Non-pigmented ciliary epithelial cell (primary cell): ENCODE measurements at regions not wholly inside any gene's neighbourhood (a gene's known extent, or its start where the extent isn't known, plus 50 kb on each side); places are given as distances from the start of the nearest gene placed in this dataset.
"Not testable (repeated sequence)": the region's sequence is repeated elsewhere in the genome, so short reads cannot be mapped to it uniquely, and the experiment has no call there.

ENCODE experiments used
- DNase-seq: peaks from one replicate; pipeline ENCODE4 v3.0.0-alpha.2; 2010; ENCODE audit warnings: low read depth

- DNase-seq = no peak
These were observed 585.1 kb upstream of the NETO1 start for GRCh38 chr18:73452866-73453265.

GRCh38 chr18:73446502-73446901, 578.7 kb upstream of the NETO1 start:
- no peak for DNase-seq

DNA sequence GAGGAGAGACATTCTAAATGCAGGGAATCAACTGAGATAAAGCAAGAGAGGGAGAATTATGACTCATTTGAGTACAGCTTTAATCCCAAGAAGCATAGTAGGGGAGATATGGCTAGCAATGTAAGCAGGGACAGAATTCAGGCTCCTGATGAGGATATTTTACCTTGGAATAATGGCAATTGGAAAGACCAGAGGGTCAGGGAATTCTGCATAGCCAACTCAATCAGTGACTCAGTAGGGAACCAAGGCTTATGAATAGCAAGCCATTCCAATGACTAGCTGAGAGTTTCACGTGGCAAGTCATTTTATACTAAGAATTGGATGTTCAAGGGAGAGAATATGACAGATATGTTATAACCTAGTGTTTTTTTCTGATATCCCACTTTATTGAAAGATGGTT, 563.8 kb upstream of the NETO1 start:
- DNase-seq = no peak

DNA sequence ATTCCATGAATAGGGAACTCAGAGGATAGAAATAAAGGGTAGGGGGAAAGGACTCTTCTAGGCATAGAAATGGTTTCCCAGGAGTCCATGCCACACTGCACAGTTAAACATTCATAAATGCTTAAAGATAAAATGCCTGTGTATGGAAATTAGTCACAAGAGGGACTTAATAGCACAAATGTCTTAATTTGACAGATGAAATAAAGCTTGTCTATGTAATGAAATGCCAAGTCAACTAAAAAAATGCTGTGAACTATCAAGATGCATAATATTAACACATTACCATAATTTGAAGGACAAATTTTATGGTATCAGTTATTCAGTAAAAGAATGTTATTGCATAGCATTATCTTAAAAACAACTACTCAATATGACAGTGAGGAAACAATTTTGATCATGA, 553.2 kb upstream of the NETO1 start:
- no peak for DNase-seq

GRCh38 chr18:73419531-73419930, 551.7 kb upstream of the NETO1 start:
- DNase-seq = no peak

DNA sequence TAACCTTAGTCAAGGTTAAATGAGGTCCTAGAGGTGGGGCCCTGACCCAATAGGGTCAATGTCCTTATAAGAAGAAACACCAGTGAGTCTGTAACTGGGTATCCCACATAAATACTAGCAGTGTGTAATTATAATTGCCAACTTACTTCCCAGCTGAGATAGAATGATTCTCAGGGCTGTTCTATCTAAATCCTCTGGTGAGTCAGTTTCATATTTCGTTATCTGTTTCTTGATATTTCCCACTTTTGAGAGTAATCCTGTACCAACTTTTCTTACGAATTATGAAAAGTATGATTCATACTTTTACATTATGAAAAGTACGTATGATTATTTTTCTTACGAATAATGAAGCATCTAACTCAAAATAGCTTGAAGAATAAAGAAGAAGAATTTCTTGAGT, 546.8 kb upstream of the NETO1 start:
- DNase-seq = no peak

DNA sequence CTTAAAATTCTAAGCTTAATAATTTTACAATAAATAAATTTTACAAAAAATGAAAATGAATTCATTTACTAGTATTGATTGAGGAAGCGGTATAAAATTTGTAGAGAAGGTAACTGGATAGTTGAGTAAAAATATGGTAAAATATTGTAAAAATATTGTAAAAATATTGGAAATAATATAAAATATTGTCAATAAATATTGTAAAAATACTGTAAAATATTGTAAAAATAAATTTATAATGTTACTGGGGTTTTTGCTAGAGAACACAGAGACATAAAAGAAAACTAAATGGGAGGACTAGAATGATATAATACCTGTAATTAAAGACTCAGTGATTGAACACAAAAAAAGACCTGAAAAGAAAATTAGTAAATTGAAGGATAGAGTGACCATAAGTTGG, 546.3 kb upstream of the NETO1 start:
- no peak for DNase-seq

DNA sequence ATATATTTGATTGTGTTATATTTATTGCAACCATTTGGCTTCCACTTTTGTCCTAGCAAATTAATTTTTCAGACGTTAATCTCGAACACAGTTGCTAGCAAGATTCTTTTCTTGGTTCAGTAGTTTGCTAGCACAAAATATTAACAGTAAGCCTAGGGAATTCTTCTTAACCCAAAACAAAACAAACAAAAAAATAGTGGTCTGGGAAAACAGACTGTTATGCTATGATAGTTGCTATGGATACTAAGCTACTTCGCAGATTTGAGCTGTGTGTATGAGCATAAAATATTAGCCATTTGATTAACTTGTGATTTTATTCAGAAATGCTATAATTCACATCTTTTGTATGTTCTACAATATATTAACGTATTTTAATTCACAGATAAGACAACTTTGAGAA, 541.5 kb upstream of the NETO1 start:
- no peak for DNase-seq

- DNase-seq = no peak
These were observed 540.7 kb upstream of the NETO1 start for GRCh38 chr18:73408469-73408868.

GRCh38 chr18:73407506-73407905, 539.7 kb upstream of the NETO1 start:
- DNase-seq = no peak

GRCh38 chr18:73384246-73384645, 516.5 kb upstream of the NETO1 start:
- no peak for DNase-seq

DNA sequence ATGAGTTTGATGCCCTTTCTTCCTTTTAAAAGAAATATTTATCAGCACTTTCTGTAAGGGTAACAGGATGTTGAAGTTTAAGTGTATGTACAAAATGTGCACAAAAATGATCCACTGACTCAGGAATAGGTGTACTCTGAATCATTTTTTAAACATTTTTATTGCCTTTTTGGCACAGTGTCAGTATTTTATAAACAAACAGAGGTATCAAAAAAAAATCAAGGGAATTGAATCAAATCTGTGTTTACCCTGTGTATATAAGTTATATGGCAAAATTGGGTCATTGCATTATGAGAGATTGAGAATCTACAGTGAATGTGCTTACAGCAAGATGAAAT, 513.9 kb upstream of the NETO1 start:
- DNase-seq = no peak

DNA sequence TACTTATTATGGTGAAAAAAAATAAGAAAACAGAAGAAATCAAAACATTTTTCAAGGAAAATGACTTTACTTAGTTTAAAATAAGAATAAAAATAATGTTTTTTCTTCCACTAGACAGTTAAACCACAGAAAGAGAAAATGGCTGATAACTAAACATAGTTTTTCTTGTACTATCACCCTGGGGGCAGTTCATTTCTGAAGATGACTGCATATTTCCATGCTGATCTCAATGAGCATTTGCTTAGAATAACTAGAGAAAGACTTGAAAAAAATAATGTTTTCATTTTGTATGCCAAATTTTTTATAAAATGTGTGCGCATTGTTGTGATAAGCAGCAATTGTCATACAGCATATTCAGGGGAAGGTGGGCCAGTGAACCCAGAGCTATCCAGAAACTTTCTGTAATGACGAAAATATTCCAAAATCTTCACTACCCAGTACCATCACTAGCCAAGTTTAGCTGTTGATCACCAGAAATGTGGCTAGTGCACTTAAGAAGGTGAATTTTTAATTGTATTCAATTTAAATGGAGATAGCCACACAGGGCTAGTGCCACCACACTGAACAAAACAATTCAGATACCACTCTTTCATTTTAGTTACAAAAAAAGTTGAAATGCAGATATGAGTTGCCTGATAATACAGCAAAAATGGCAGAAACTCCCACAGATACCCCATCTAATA, 513.4 kb upstream of the NETO1 start:
- peak; percentile 8 for DNase-seq

DNA sequence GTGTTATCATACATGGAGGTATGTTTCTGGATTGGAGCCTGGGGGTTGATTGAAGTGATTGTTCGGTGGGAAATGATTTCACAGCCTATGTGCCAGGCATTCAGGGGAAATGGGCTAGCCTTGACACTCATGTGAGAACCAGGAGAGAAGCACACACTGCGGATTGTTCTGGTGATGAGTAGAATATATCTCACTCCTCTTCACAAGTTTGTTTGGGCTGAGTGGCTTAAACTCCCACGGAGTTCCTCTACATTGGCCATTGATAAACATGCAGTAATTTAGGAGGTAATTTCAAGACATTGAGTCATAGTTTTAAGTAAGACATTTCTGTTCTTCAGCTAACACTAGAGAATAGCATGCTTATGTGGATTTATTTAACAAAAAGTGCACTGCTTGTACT, 498.9 kb upstream of the NETO1 start:
- peak; percentile 26 for DNase-seq

DNA sequence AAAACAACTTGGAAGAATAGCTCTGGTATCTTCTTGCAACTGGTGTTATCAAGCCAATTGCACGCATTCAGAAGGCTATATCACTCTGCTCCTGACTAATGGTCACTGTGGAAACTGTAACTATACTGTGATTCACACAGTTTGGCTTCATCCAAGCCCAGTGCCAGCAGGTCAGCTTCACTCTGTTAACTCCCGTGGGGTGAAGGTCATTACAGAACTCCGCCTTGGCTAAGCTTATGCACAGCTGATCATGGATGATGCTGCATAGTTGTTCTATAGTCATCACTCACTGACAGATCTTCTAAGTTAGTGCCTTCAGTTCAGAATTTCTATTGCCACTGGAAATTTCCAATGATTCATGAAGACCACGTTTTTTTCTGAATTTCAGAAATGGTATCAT, 497.2 kb upstream of the NETO1 start:
- peak; percentile 48 for DNase-seq

DNA sequence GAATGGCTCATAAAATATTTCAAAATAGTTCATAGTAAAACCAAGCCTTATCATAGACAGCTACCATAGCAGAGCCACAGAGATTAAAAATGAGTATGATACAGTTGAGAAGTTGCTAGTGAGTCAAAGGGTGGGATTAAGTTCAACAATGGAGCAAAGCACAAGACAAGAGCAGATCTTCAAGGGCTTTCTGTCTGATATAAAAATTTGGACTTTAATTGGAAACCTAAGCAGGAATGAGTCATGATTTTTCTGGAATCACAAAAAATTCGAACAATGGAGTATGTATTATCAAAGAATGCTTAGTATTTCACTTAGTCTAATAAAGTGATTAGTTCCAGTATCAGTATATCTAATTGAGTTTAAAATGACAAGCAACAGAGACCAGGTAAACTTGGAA, 487.3 kb upstream of the NETO1 start:
- no peak for DNase-seq

DNA sequence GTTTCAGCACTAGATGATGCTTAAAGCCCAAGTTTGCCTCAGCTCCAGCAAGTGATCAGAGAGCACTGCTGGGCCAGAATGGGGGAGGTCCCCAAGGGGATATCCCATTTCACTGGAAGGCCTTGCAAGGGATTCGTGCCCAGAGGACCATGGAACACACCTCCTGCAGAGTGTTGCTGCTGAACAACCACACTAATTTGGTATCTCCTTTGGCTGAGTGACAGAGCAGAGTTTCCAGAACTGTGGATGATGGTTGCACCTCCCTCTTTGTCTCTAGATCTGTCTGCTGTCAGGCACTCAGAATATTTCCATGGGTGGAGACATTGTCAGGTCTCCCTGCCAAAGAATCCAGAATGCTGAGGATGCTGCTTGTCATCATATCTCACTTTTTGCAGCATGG, 484.8 kb upstream of the NETO1 start:
- DNase-seq = no peak

DNA sequence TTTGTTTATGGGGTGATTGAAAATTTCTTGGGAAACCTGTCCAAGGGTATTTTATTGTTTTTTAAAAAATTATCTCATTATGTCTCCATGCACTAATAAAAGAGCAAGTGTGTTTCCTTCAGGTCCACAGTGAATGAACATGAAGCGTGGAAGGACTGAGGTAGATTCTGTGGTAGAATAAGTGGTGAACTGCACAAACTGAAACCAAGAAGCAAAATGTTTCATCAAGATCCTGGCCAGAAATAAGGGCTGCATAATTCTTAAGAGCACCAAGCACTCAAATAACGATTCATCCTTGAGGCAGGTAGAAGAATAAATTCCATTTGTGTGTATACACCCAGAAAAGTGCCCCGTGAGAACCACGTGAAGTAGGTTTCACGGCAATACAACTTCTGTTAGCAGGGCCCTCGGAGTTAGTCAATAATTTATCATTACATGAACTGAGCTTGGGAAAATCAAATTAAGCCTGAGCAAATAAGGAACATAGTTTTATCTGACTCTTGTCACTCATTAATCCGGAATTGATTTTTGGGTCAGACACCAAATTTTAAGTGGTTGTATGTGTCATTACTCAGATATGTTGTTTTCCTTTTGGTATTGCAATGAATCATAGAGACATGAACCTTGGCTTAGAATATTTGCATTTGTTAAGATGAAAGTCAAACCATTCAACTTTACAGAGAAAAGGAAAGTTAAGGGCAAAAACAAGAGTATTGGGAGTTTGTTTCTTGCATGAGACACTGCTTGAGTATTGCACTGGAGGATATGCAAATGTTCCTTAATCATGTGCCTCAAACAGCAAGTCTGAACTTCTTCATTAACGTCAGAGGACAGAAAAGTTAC, 472.6 kb upstream of the NETO1 start:
- peak; percentile 36 for DNase-seq

DNA sequence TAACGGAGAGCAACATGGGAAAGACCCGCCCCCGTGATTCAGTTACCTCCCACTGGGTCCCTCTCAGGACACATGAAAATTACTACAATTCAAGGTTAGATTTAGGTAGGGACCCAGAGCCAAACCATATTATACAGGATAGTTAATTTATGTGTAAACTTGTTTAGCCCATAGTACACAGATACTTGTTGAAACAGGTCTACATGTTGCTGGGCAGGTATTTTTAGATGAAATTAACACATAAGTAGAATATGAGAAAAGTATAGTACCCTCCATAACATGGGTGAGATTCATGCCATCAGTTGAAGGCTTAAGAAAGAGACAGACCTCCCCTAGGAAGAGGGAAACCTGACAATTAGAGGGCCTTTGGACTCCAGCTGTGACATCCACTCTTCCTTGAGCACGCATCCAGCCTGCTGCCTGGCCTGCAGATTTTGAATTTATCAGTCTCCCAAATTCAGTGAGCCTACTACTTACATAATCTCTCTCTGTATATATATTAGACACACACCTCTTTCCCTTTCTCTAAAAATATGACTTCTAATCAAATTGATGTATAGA, 463.5 kb upstream of the NETO1 start:
- no peak for DNase-seq

DNA sequence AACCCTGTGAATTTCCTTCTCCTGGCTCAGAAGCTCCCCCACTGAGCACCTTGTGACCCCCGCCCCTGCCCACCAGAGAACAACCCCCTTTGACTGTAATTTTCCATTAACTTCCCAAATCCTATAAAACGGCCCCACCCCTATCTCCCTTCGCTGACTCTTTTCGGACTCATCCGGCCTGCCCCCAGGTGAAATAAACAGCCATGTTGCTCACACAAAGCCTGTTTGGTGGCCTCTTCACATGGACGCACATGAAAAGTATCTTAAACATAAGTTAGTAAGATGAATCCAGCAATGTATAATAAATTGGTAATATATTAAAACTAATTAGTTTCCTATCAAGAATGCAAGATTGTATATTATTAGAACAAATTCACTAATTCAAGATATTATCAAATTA, 462.3 kb upstream of the NETO1 start:
- DNase-seq = not testable (repeated sequence)

DNA sequence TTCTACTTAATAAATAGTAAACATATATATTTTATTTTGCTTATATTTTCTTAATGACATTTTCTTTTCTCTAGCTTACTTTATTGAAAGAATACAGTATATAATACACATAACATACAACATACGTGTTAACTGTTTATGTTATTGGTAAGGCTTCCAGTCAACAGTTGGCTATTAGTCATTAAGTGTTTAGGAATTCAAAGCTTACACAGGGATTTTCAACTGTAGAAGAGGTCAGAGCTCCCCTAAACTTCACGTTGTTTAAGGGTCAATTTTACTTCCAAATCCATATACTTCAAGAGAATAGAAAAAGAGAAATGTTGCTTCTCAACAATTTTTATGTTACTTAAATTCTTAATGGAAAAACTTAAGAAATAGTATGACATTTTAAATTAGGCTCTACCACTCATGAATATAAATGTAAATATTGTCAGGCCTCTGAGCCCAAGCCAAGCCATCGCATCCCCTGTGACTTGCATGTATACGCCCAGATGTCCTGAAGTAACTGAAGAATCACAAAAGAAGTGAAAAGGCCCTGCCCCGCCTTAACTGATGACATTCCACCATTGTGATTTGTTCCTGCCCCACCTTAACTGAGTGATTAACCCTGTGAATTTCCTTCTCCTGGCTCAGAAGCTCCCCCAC, 456.5 kb upstream of the NETO1 start:
- not testable (repeated sequence) for DNase-seq

- no peak for DNase-seq
These were observed 451.1 kb upstream of the NETO1 start for GRCh38 chr18:73318739-73319479.
